ENCODE measurements at regions not wholly inside any gene's neighbourhood (a gene's known extent, or its start where the extent isn't known, plus 50 kb on each side); places are given as distances from the start of the nearest gene placed in this dataset.

DNA sequence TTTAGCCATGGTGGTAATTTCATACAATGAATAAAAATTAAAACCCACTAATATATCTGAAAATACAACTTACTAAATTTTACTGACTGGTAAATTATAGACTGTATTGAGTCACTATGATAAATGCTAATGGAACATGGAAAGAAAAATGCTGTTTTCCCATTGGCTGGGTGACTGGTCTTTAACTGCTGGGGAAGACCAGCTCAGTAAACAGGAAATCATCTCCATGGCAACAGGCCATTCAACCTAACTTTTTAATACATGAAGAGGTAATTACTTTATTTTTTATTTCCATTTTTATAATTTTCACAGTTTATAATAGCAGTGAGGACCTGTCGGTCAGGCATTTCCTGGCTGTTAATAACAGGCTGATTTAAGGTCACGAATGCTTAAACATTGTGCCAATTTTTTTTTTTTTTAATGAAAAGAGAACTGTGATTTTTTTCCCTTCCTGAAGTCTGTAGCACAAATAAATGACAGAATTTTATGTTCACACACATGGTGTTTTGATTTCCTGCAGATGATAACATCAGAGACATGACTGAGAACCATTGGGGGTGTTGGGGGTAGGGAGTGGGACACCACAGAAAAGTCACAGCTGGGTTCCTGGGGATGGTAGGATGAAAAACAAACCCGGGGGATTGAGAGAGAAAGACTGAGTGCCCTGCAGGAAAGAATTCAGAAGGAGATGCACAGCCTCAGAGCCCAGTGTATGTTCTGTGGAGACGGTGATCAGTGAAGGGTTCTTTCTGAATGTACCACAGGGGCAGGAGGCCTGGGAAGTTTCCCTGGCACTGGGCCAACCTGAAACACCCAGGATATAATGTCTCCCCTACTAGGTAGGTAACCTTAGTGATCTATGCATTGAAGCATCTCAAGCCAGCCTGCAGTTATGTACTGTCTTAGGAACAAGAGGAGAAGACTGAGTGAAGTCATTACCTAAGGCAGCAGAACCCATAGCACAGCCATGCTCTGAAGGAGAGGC is 297.1 kb downstream of the COG6 start:
- Mint-ChIP-seq H3K4me1 (peaks cover 36 to 50% (median 43%) of the 10 kb centered on the region in 3 donors), H3K36me3 (peaks cover 0 to 3% (median 0%) of the 10 kb centered on the region in 3 donors), H3K9me3 (no peaks in the 10 kb centered on the region), H3K27ac (peak overlapping the region; percentile 16 to 84 (median 78)), H3K27me3 (no peaks in the 10 kb centered on the region), H3K4me3 (peak overlapping the region in 5 of 7 donors; percentile 30 to 62 (median 50))
- ChIA-PET CTCF (interaction anchor here (1.6 to 2.3 kb wide), 3 partner anchors 10 to 730 kb away, joined by 6 to 19 read pairs (median 14); no protein-coding TSS in a partner anchor), POLR2A (no interaction called here)
- Histone ChIP-seq H3K36me3 (ENCODE audit: insufficient read depth, low read length) (no peaks in the 10 kb centered on the region), H3K9me3 (ENCODE audit: low read length) (no peaks in the 10 kb centered on the region), H3K4me3 (ENCODE audit: low read length) (no peak overlapping the region), H3K27ac (ENCODE audit: low read depth, low read length) (no peak overlapping the region), H3K27me3 (ENCODE audit: insufficient read depth, low read length, poor library complexity, severe bottlenecking) (no peaks in the 10 kb centered on the region), H3K4me1 (ENCODE audit: insufficient read depth, low read length) (peaks cover 32% of the 10 kb centered on the region)
- peak in 1 of 5 donors; percentile 22 for DNase-seq

DNA sequence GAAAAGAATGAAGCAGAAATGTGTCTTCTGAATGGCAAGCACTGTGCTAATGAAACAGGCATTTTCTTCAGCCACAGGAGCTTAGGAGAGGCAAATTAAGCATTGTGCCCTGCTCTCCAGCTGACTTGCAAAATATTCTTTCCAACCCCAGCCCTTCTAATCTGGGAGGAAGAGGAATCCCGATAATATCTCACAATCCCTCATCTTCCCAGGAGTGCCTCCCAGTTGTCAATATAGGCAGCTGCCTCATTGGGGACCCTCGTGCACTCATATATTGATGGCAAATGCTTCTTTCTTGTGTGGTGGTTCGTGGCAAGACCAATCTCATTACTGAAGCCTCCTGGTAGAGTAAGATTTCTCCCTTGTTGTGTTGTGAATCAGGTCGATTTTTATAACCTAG is 299.0 kb downstream of the COG6 start:
- Histone ChIP-seq H3K4me3 (ENCODE audit: low read length) (no peak overlapping the region), H3K27me3 (ENCODE audit: insufficient read depth, low read length, poor library complexity, severe bottlenecking) (no peaks in the 10 kb centered on the region), H3K4me1 (ENCODE audit: insufficient read depth, low read length) (peaks cover 36% of the 10 kb centered on the region), H3K9me3 (ENCODE audit: low read length) (no peaks in the 10 kb centered on the region), H3K27ac (ENCODE audit: low read depth, low read length) (no peak overlapping the region), H3K36me3 (ENCODE audit: insufficient read depth, low read length) (no peaks in the 10 kb centered on the region)
- CTCF ChIA-PET = interaction anchor here (1.6 to 2.3 kb wide), 2 partner anchors 12 to 728 kb away, joined by 6 to 19 read pairs; no protein-coding TSS in a partner anchor
- H3K27ac Mint-ChIP-seq = peak overlapping the region in 2 of 8 donors; percentile 9
- no peak overlapping the region for H3K4me3 Mint-ChIP-seq
- POLR2A ChIA-PET = no interaction called here
- no peak for DNase-seq
- no peaks in the 10 kb centered on the region for H3K27me3 Mint-ChIP-seq
- peaks cover 47 to 62% (median 55%) of the 10 kb centered on the region in 3 donors for H3K4me1 Mint-ChIP-seq
- H3K36me3 Mint-ChIP-seq = peaks cover 0 to 10% (median 2%) of the 10 kb centered on the region in 3 donors
- no peaks in the 10 kb centered on the region for H3K9me3 Mint-ChIP-seq

DNA sequence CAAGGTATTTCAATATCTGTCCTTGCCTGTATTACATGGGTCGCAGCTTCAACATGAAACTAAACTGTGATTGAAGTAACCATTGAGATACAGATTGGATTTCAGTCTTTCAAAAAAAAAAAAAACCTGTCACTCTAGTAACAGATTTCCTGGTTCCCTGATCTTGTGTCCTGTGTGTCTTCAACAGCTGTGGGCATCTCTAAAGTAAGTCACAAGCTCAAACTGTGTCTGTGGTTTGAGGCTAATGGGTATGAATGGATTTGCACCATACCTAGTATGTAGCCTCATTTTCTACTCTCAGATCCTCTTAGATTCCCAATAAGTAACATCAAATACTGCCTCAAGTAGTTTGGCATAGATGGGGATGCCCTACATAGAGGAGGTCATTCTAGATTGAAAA is 300.1 kb downstream of the COG6 start:
- Histone ChIP-seq H3K27me3 (ENCODE audit: insufficient read depth, low read length, poor library complexity, severe bottlenecking) (no peaks in the 10 kb centered on the region), H3K4me3 (ENCODE audit: low read length) (no peak overlapping the region), H3K27ac (ENCODE audit: low read depth, low read length) (no peak overlapping the region), H3K9me3 (ENCODE audit: low read length) (no peaks in the 10 kb centered on the region), H3K36me3 (ENCODE audit: insufficient read depth, low read length) (no peaks in the 10 kb centered on the region), H3K4me1 (ENCODE audit: insufficient read depth, low read length) (peaks cover 36% of the 10 kb centered on the region)
- H3K27ac Mint-ChIP-seq = peak overlapping the region in 1 of 8 donors; percentile 10
- H3K36me3 Mint-ChIP-seq = peaks cover 0 to 14% (median 2%) of the 10 kb centered on the region in 3 donors
- CTCF ChIA-PET = interaction anchor here (1.5 kb wide), 1 partner anchor 12 kb away, joined by 14 read pairs; no protein-coding TSS in a partner anchor
- POLR2A ChIA-PET = interaction anchor here (1.0 kb wide), 1 partner anchor 232 kb away, joined by 4 read pairs; no protein-coding TSS in a partner anchor
- peaks cover 47 to 65% (median 60%) of the 10 kb centered on the region in 3 donors for H3K4me1 Mint-ChIP-seq
- no peak for DNase-seq
- no peaks in the 10 kb centered on the region for H3K9me3 Mint-ChIP-seq
- no peak overlapping the region for H3K4me3 Mint-ChIP-seq
- H3K27me3 Mint-ChIP-seq = no peaks in the 10 kb centered on the region

DNA sequence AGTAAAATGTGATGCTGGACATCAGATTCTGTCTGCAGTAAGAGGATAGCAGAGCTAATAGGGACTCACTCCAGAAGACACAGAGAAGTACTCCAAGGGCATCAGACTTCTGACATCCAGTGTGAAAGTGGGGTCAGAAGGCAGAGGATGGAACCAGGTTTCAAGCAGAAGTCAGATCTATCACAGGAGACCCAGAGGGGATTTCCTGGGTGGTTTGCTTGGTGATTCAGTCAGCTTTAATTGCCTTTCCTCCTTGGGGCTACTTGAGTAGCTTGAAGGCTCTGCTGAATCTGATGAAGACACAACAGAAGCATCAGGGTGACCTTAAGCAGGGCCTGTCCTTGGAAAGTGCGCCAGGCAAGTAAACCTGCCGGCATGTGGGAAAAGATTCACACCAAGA is 300.6 kb downstream of the COG6 start:
- H3K4me3 Mint-ChIP-seq = peak overlapping the region in 2 of 7 donors; percentile 38 to 83
- H3K27ac ChIP-seq (ENCODE audit: low read depth, low read length) = no peak overlapping the region
- H3K9me3 Mint-ChIP-seq = no peaks in the 10 kb centered on the region
- H3K9me3 ChIP-seq (ENCODE audit: low read length) = no peaks in the 10 kb centered on the region
- H3K27me3 ChIP-seq (ENCODE audit: insufficient read depth, low read length, poor library complexity, severe bottlenecking) = no peaks in the 10 kb centered on the region
- peaks cover 36% of the 10 kb centered on the region for H3K4me1 ChIP-seq (ENCODE audit: insufficient read depth, low read length)
- DNase-seq = peak in 1 of 5 donors; percentile 16
- H3K36me3 ChIP-seq (ENCODE audit: insufficient read depth, low read length) = no peaks in the 10 kb centered on the region
- no peaks in the 10 kb centered on the region for H3K27me3 Mint-ChIP-seq
- peak overlapping the region in 4 of 8 donors; percentile 10 to 82 (median 46) for H3K27ac Mint-ChIP-seq
- POLR2A ChIA-PET = interaction anchor here (1.0 kb wide), 1 partner anchor 231 kb away, joined by 4 read pairs; no protein-coding TSS in a partner anchor
- no peak overlapping the region for H3K4me3 ChIP-seq (ENCODE audit: low read length)
- H3K36me3 Mint-ChIP-seq = peaks cover 0 to 14% (median 2%) of the 10 kb centered on the region in 3 donors
- peaks cover 47 to 61% (median 60%) of the 10 kb centered on the region in 3 donors for H3K4me1 Mint-ChIP-seq
- CTCF ChIA-PET = interaction anchor here (1.5 kb wide), 1 partner anchor 13 kb away, joined by 14 read pairs; no protein-coding TSS in a partner anchor

DNA sequence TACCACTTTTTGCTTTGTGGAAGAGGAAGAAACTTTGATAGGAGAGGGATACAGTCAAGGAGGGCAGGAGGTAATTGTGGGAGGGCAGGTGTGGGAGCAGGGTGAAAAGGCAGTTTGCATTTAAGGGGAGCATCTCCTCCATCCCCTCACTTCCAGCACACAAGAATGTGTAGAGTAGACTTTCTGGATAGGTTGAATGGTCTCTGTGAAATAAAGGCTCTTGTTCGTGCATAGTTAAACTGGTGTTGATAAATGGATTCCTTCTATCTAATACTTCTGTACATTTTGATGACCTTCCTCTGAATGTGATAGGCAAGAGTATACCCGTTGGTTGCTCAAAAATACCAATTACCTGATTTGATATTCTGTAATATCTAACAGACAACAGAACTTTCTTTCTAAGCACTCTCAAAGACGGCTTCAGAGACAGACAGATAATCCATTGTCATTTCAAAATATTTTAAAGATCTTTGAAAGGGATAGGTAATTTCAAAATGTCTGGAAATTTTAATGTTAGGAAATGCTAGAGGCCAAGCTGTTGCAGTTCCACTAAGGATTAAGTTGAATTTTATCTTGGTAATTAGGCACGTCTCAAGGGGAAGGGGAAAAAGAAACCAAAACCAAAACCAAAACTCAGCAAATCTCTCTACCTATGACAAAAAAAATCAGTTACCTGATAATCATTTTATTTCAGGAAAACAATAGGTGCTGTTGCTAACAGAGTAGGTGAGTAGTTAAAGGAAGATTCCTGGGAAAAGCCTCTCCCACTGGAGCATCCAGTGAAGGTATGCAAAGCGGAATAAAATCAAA is 302.6 kb downstream of the COG6 start:
- Mint-ChIP-seq H3K4me3 (peak overlapping the region; percentile 76 to 86 (median 84)), H3K27me3 (no peaks in the 10 kb centered on the region), H3K9me3 (no peaks in the 10 kb centered on the region), H3K4me1 (peaks cover 34 to 42% (median 40%) of the 10 kb centered on the region in 3 donors), H3K27ac (peak overlapping the region; percentile 55 to 90 (median 86)), H3K36me3 (peaks cover 0 to 18% (median 2%) of the 10 kb centered on the region in 3 donors)
- Histone ChIP-seq H3K4me1 (ENCODE audit: insufficient read depth, low read length) (peaks cover 20% of the 10 kb centered on the region), H3K9me3 (ENCODE audit: low read length) (no peaks in the 10 kb centered on the region), H3K36me3 (ENCODE audit: insufficient read depth, low read length) (no peaks in the 10 kb centered on the region), H3K4me3 (ENCODE audit: low read length) (peak overlapping the region; percentile 54), H3K27ac (ENCODE audit: low read depth, low read length) (no peak overlapping the region), H3K27me3 (ENCODE audit: insufficient read depth, low read length, poor library complexity, severe bottlenecking) (no peaks in the 10 kb centered on the region)
- ChIA-PET POLR2A (no interaction called here), CTCF (no interaction called here)
- peak in 2 of 5 donors; percentile 22 to 27 for DNase-seq

DNA sequence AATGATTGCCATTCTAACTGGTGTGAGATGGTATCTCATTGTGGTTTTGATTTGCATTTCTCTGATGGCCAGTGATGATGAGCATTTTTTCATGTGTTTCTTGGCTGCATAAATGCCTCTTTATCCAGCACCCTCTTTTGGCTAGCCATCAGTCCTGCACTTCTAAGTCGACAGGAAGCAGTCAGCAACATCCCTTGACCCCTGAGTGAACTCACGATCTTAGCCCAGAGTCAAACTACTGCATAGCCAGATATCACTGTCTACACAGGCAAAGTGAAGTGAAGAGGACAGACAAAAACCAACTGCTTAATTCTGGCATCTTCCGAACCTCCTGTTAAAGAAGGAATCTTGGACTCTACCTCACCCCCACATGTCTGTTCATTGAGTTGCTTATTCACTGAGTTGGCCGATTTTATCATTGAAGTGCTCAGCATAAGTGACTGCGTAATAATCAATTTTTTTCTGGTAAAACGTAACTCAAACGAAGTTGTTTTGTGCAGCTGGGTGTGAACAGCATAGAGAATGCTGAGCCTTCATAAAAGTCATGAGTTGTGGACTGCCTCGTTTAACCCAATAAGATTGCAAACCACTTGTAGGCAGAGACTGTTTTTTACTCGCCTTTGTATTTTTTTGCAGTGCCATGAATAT is 304.2 kb downstream of the COG6 start:
- POLR2A ChIA-PET = no interaction called here
- H3K4me3 Mint-ChIP-seq = peak overlapping the region in 4 of 7 donors; percentile 3 to 29 (median 14)
- peaks cover 0 to 18% (median 2%) of the 10 kb centered on the region in 3 donors for H3K36me3 Mint-ChIP-seq
- H3K27me3 ChIP-seq (ENCODE audit: insufficient read depth, low read length, poor library complexity, severe bottlenecking) = no peaks in the 10 kb centered on the region
- no peak overlapping the region for H3K4me3 ChIP-seq (ENCODE audit: low read length)
- H3K27ac ChIP-seq (ENCODE audit: low read depth, low read length) = no peak overlapping the region
- CTCF ChIA-PET = interaction anchor here (0.8 kb wide), 1 partner anchor 818 kb away, joined by 3 read pairs; no protein-coding TSS in a partner anchor
- H3K9me3 Mint-ChIP-seq = no peaks in the 10 kb centered on the region
- no peak for DNase-seq
- H3K27me3 Mint-ChIP-seq = no peaks in the 10 kb centered on the region
- peaks cover 20% of the 10 kb centered on the region for H3K4me1 ChIP-seq (ENCODE audit: insufficient read depth, low read length)
- H3K4me1 Mint-ChIP-seq = peaks cover 31 to 38% (median 37%) of the 10 kb centered on the region in 3 donors
- H3K27ac Mint-ChIP-seq = peak overlapping the region in 1 of 8 donors; percentile 65
- no peaks in the 10 kb centered on the region for H3K9me3 ChIP-seq (ENCODE audit: low read length)
- H3K36me3 ChIP-seq (ENCODE audit: insufficient read depth, low read length) = no peaks in the 10 kb centered on the region

DNA sequence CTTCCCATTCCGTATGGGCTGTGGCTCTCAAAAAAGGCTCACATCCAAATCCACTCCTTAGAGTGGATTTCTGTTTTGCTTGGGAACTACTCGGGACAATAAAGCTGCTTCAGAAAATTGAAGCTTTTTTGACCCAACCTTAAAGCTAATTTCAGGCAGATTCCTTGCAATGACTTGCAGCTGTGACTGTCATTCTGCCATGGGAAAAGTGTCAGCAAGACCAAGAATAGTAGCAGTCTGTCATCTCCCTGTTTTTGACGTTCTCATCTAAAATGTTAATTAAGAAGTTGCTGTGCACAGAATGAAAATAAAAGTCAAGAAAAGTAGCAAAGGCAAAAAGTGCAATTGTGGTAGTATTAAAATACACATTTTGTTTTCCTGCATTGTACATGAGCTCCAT is 304.7 kb downstream of the COG6 start:
- DNase-seq = no peak
- peaks cover 0 to 1% of the 10 kb centered on the region in 2 donors for H3K27me3 Mint-ChIP-seq
- H3K36me3 Mint-ChIP-seq = peaks cover 0 to 18% (median 2%) of the 10 kb centered on the region in 3 donors
- Histone ChIP-seq H3K27ac (ENCODE audit: low read depth, low read length) (no peak overlapping the region), H3K36me3 (ENCODE audit: insufficient read depth, low read length) (no peaks in the 10 kb centered on the region), H3K4me1 (ENCODE audit: insufficient read depth, low read length) (peaks cover 20% of the 10 kb centered on the region), H3K27me3 (ENCODE audit: insufficient read depth, low read length, poor library complexity, severe bottlenecking) (no peaks in the 10 kb centered on the region), H3K9me3 (ENCODE audit: low read length) (no peaks in the 10 kb centered on the region), H3K4me3 (ENCODE audit: low read length) (no peak overlapping the region)
- ChIA-PET POLR2A (no interaction called here), CTCF (interaction anchor here (0.8 kb wide), 1 partner anchor 817 kb away, joined by 3 read pairs; no protein-coding TSS in a partner anchor)
- peak overlapping the region in 1 of 7 donors; percentile 15 for H3K4me3 Mint-ChIP-seq
- no peaks in the 10 kb centered on the region for H3K9me3 Mint-ChIP-seq
- H3K4me1 Mint-ChIP-seq = peaks cover 31 to 38% (median 37%) of the 10 kb centered on the region in 3 donors
- no peak overlapping the region for H3K27ac Mint-ChIP-seq

Measured in CD8-positive, alpha-beta memory T cell (primary cell).